Retina (tissue), 1 donor: ENCODE measurements at regions not wholly inside any gene's neighbourhood (a gene's known extent, or its start where the extent isn't known, plus 50 kb on each side); places are given as distances from the start of the nearest gene placed in this dataset.
"Not testable (repeated sequence)": the region's sequence is repeated elsewhere in the genome, so short reads cannot be mapped to it uniquely, and the experiment has no call there.

Experiments
- DNase-seq: peaks from one replicate; pipeline ENCODE4 v3.0.0-alpha.2; 2016

- no peak for DNase-seq
Measured at GRCh38 chr4:64715741-64716140, 306.5 kb upstream of the TECRL start.

- no peak for DNase-seq
Measured at GRCh38 chr4:64713256-64713840, 304.1 kb upstream of the TECRL start.

GRCh38 chr4:64712590-64712989 lies 303.3 kb upstream of the TECRL start:
- no peak for DNase-seq

GRCh38 chr4:64705989-64706388 lies 296.7 kb upstream of the TECRL start:
- no peak for DNase-seq

- DNase-seq: no peak
Measured at GRCh38 chr4:64698171-64698570, 288.9 kb upstream of the TECRL start.

GRCh38 chr4:64682946-64683345 lies 273.7 kb upstream of the TECRL start:
- DNase-seq: no peak

- DNase-seq: no peak
Measured at GRCh38 chr4:64682481-64682880, 273.2 kb upstream of the TECRL start.

- DNase-seq: not testable (repeated sequence)
Measured at GRCh38 chr4:64673121-64673520, 263.9 kb upstream of the TECRL start.

- no peak for DNase-seq
Measured at GRCh38 chr4:64670647-64671046, 261.4 kb upstream of the TECRL start.

GRCh38 chr4:64643841-64644240 lies 234.6 kb upstream of the TECRL start:
- DNase-seq: no peak

GRCh38 chr4:64642936-64643335 lies 233.7 kb upstream of the TECRL start:
- no peak for DNase-seq

GRCh38 chr4:64640402-64640801 lies 231.2 kb upstream of the TECRL start:
- not testable (repeated sequence) for DNase-seq

GRCh38 chr4:64625438-64625837 lies 216.2 kb upstream of the TECRL start:
- no peak for DNase-seq

- DNase-seq: no peak
Measured at GRCh38 chr4:64617800-64618199, 208.6 kb upstream of the TECRL start.

- DNase-seq: no peak
Measured at GRCh38 chr4:64614276-64614675, 205.0 kb upstream of the TECRL start.

- no peak for DNase-seq
Measured at GRCh38 chr4:64613046-64613445, 203.8 kb upstream of the TECRL start.

GRCh38 chr4:64598066-64598465 lies 188.8 kb upstream of the TECRL start:
- DNase-seq: no peak

- no peak for DNase-seq
Measured at GRCh38 chr4:64594723-64595122, 185.5 kb upstream of the TECRL start.

- no peak for DNase-seq
Measured at GRCh38 chr4:64588507-64588906, 179.3 kb upstream of the TECRL start.

GRCh38 chr4:64584981-64585557 lies 175.8 kb upstream of the TECRL start:
- no peak for DNase-seq

GRCh38 chr4:64584125-64584524 lies 174.9 kb upstream of the TECRL start:
- no peak for DNase-seq

- DNase-seq: no peak
Measured at GRCh38 chr4:64582492-64582891, 173.2 kb upstream of the TECRL start.

- DNase-seq: no peak
Measured at GRCh38 chr4:64581422-64581821, 172.2 kb upstream of the TECRL start.

- DNase-seq: no peak
Measured at GRCh38 chr4:64564126-64564525, 154.9 kb upstream of the TECRL start.

GRCh38 chr4:64559571-64559970 lies 150.3 kb upstream of the TECRL start:
- DNase-seq: no peak
